ENCODE measurements at regions not wholly inside any gene's neighbourhood (a gene's known extent, or its start where the extent isn't known, plus 50 kb on each side); places are given as distances from the start of the nearest gene placed in this dataset.

- no peak overlapping the region for H3K27ac ChIP-seq (ENCODE audit: low read depth, low read length)
These were observed 611.3 kb downstream of the HDGFL1 start for GRCh38 chr6:23180504-23181293.

GRCh38 chr6:23181356-23182110 is 612.2 kb downstream of the HDGFL1 start:
- Histone ChIP-seq H3F3A (ENCODE audit: control insufficient read depth, insufficient read depth) (no peaks in the 10 kb centered on the region), H3K9me2 (replicated peaks; ENCODE audit: control insufficient read depth, low read length) (no peaks in the 10 kb centered on the region), H3K9me3 (ENCODE audit: control insufficient read depth, insufficient read depth, low read length) (no peaks in the 10 kb centered on the region), H3K4me2 (ENCODE audit: low read length) (no peak overlapping the region), H4K20me1 (ENCODE audit: control insufficient read depth, insufficient read depth, low read depth, low read length) (no peaks in the 10 kb centered on the region), H3K4me1 (ENCODE audit: control insufficient read depth, low read length) (no peaks in the 10 kb centered on the region), H3K27ac (ENCODE audit: low read depth, low read length) (no peak overlapping the region), H3K36me3 (ENCODE audit: control insufficient read depth, low read length) (no peaks in the 10 kb centered on the region), H3K79me2 (ENCODE audit: control insufficient read depth, low read length) (no peaks in the 10 kb centered on the region), H3K4me3 (ENCODE audit: low read length) (no peak overlapping the region), H3K27me3 (ENCODE audit: control insufficient read depth, low read length) (no peaks in the 10 kb centered on the region)
- TF ChIP-seq CTCF (IDR thresholded peaks at IDR 0.05; ENCODE audit: low read depth, low read length, poor library complexity, severe bottlenecking) = no peak
- no peak for TF ChIP-seq EZH2phosphoT487 (IDR thresholded peaks at IDR 0.05; ENCODE audit: borderline replicate concordance, low read length)

More at GRCh38 chr6:23180504-23181293, 611.3 kb downstream of the HDGFL1 start:
- TF ChIP-seq CTCF (IDR thresholded peaks at IDR 0.05; ENCODE audit: low read depth, low read length, poor library complexity, severe bottlenecking) = no peak
- Histone ChIP-seq H3K9me3 (ENCODE audit: control insufficient read depth, insufficient read depth, low read length) (no peaks in the 10 kb centered on the region), H3K9me2 (replicated peaks; ENCODE audit: control insufficient read depth, low read length) (no peaks in the 10 kb centered on the region), H3K4me1 (ENCODE audit: control insufficient read depth, low read length) (no peaks in the 10 kb centered on the region), H3K36me3 (ENCODE audit: control insufficient read depth, low read length) (no peaks in the 10 kb centered on the region), H3K4me3 (ENCODE audit: low read length) (no peak overlapping the region), H3K27me3 (ENCODE audit: control insufficient read depth, low read length) (no peaks in the 10 kb centered on the region), H3K79me2 (ENCODE audit: control insufficient read depth, low read length) (no peaks in the 10 kb centered on the region), H4K20me1 (ENCODE audit: control insufficient read depth, insufficient read depth, low read depth, low read length) (no peaks in the 10 kb centered on the region), H3K4me2 (ENCODE audit: low read length) (no peak overlapping the region), H3F3A (ENCODE audit: control insufficient read depth, insufficient read depth) (no peaks in the 10 kb centered on the region)

- no peak overlapping the region for H3K4me2 ChIP-seq (ENCODE audit: low read length)
- no peaks in the 10 kb centered on the region for H3K9me3 ChIP-seq (ENCODE audit: control insufficient read depth, insufficient read depth, low read length)
- H4K20me1 ChIP-seq (ENCODE audit: control insufficient read depth, insufficient read depth, low read depth, low read length) = no peaks in the 10 kb centered on the region
- H3K36me3 ChIP-seq (ENCODE audit: control insufficient read depth, low read length) = no peaks in the 10 kb centered on the region
- no peaks in the 10 kb centered on the region for H3K79me2 ChIP-seq (ENCODE audit: control insufficient read depth, low read length)
- TF ChIP-seq CTCF (IDR thresholded peaks at IDR 0.05; ENCODE audit: low read depth, low read length, poor library complexity, severe bottlenecking) = no peak
- TF ChIP-seq EZH2phosphoT487 (IDR thresholded peaks at IDR 0.05; ENCODE audit: borderline replicate concordance, low read length) = no peak
- H3K4me1 ChIP-seq (ENCODE audit: control insufficient read depth, low read length) = no peaks in the 10 kb centered on the region
- no peaks in the 10 kb centered on the region for H3K27me3 ChIP-seq (ENCODE audit: control insufficient read depth, low read length)
- no peaks in the 10 kb centered on the region for H3F3A ChIP-seq (ENCODE audit: control insufficient read depth, insufficient read depth)
- no peak overlapping the region for H3K27ac ChIP-seq (ENCODE audit: low read depth, low read length)
- no peak overlapping the region for H3K4me3 ChIP-seq (ENCODE audit: low read length)
- H3K9me2 ChIP-seq (replicated peaks; ENCODE audit: control insufficient read depth, low read length) = no peaks in the 10 kb centered on the region
These were observed 614.5 kb downstream of the HDGFL1 start for GRCh38 chr6:23183846-23184245.

All from DOHH2 (cell line).